ENCODE measurements at regions not wholly inside any gene's neighbourhood (a gene's known extent, or its start where the extent isn't known, plus 50 kb on each side); places are given as distances from the start of the nearest gene placed in this dataset.

- TF ChIP-seq BCL3 (IDR thresholded peaks at IDR 0.05) (no peak), CTCF (IDR thresholded peaks at IDR 0.05) (no peak), NFE2L2 (conservative IDR thresholded peaks at IDR 0.05; ENCODE audit: low read length) (no peak)
These were observed 165.2 kb downstream of the TDRD15 start for GRCh38 chr2:21288739-21289520.
